Activated CD8-positive, alpha-beta T cell treated with anti-CD3 and anti-CD28 coated beads for 36 hours (primary cell): ENCODE measurements at regions not wholly inside any gene's neighbourhood (a gene's known extent, or its start where the extent isn't known, plus 50 kb on each side); places are given as distances from the start of the nearest gene placed in this dataset.
"Not testable (repeated sequence)": the region's sequence is repeated elsewhere in the genome, so short reads cannot be mapped to it uniquely, and the experiment has no call there.

Experiments used
- ATAC-seq: fragments of 200-7000 bp; cut with Tn5 transposase; one replicate; pipeline ENCODE4 v1.10.0; 2021; ENCODE audit warnings: mild to moderate bottlenecking, moderate library complexity
- CTCF ChIA-PET: fragments of 350-600 bp; sonication (Branson Sonifier 250); formaldehyde crosslinking; loops from one replicate; lab custom pipeline; 2021; ENCODE audit warnings: antibody characterized with exemption; lab: Charles Lee
- POLR2A ChIA-PET: fragments of 350-600 bp; sonication (Branson Sonifier 250); formaldehyde crosslinking; loops from one replicate; lab custom pipeline; 2021; ENCODE audit warnings: antibody characterized with exemption; lab: Charles Lee
- DNase-seq: peaks from one replicate; pipeline ENCODE4 v3.0.0-alpha.2; 2020
- H3K27ac Mint-ChIP-seq: one replicate; pipeline ENCODE4 v1.8.0; 2021; ENCODE audit warnings: mild to moderate bottlenecking, mixed read lengths
- H3K27me3 Mint-ChIP-seq: one replicate; pipeline ENCODE4 v1.8.0; 2021; ENCODE audit warnings: mixed read lengths
- H3K36me3 Mint-ChIP-seq: one replicate; pipeline ENCODE4 v1.8.0; 2021; ENCODE audit warnings: low read depth, mixed read lengths
- H3K4me1 Mint-ChIP-seq: one replicate; pipeline ENCODE4 v1.8.0; 2021; ENCODE audit warnings: low read depth, mixed read lengths
- H3K4me3 Mint-ChIP-seq: one replicate; pipeline ENCODE4 v1.8.0; 2021; ENCODE audit warnings: mild to moderate bottlenecking, moderate library complexity, mixed read lengths
- H3K9me3 Mint-ChIP-seq: one replicate; pipeline ENCODE4 v1.8.0; 2021; ENCODE audit warnings: mixed read lengths
- CTCF ChIP-seq: fragments of 200-600 bp; IDR thresholded peaks from one replicate; pipeline ENCODE4 v1.8.0; 2022; ENCODE audit warnings: antibody characterized with exemption, mild to moderate bottlenecking
- intact Hi-C: fragments of 100-400 bp; cut with micrococcal nuclease; formaldehyde crosslinking; loops from one replicate; pipeline ENCODE4 v1.10.0; 2022

GRCh38 chr22:44621401-44622146 is 80.4 kb upstream of the PRR5 start:
- CTCF ChIA-PET = interaction anchor here (1.1 kb wide), 1 partner anchor 628 kb away, joined by 3 read pairs; no protein-coding TSS in a partner anchor
- H3K9me3 Mint-ChIP-seq = no peaks in the 10 kb centered on the region

GRCh38 chr22:44620841-44621257 is 81.2 kb upstream of the PRR5 start:
- ChIA-PET POLR2A (no interaction called here), CTCF (no interaction called here)
- H3K36me3 Mint-ChIP-seq = no peaks in the 10 kb centered on the region
- H3K27ac Mint-ChIP-seq = peak overlapping the region; percentile 70
- no peaks in the 10 kb centered on the region for H3K9me3 Mint-ChIP-seq
- no peak for TF ChIP-seq CTCF
- H3K27me3 Mint-ChIP-seq = no peaks in the 10 kb centered on the region
- no peak for DNase-seq
- no peak for ATAC-seq
- peaks cover 3% of the 10 kb centered on the region for H3K4me1 Mint-ChIP-seq
- intact Hi-C loops = loop anchor here (10.0 kb wide), 2 partner anchors 536 to 626 kb away; no protein-coding TSS in a partner anchor
- H3K4me3 Mint-ChIP-seq = no peak overlapping the region

More at GRCh38 chr22:44621401-44622146, 80.4 kb upstream of the PRR5 start:
- ATAC-seq (no peak), DNase-seq (no peak)
- intact Hi-C loops = loop anchor here (10.0 kb wide), 2 partner anchors 537 to 627 kb away; no protein-coding TSS in a partner anchor
- Mint-ChIP-seq H3K27ac (peak overlapping the region; percentile 18), H3K27me3 (no peaks in the 10 kb centered on the region), H3K4me1 (peaks cover 9% of the 10 kb centered on the region), H3K4me3 (no peak overlapping the region), H3K36me3 (no peaks in the 10 kb centered on the region)
- TF ChIP-seq CTCF = no peak
- POLR2A ChIA-PET = no interaction called here

- ChIA-PET POLR2A (no interaction called here), CTCF (no interaction called here)
- peak; percentile 94 for DNase-seq
- Mint-ChIP-seq H3K4me1 (peaks cover 3% of the 10 kb centered on the region), H3K4me3 (no peak overlapping the region), H3K36me3 (no peaks in the 10 kb centered on the region), H3K27ac (no peak overlapping the region), H3K27me3 (no peaks in the 10 kb centered on the region), H3K9me3 (peaks cover 4% of the 10 kb centered on the region)
- ATAC-seq = peak; percentile 82
- TF ChIP-seq CTCF = no peak
- intact Hi-C loops = loop anchor here (10.0 kb wide), 2 partner anchors 535 to 625 kb away; no protein-coding TSS in a partner anchor
Observed at GRCh38 chr22:44620129-44620840, 81.7 kb upstream of the PRR5 start.

GRCh38 chr22:44619560-44620128 is 82.4 kb upstream of the PRR5 start:
- DNase-seq, POLR2A ChIA-PET, ATAC-seq, H3K9me3 Mint-ChIP-seq, H3K36me3 Mint-ChIP-seq, H3K27me3 Mint-ChIP-seq, CTCF ChIA-PET, H3K27ac Mint-ChIP-seq, H3K4me1 Mint-ChIP-seq, H3K4me3 Mint-ChIP-seq: not testable (repeated sequence)
- intact Hi-C loops = loop anchor here (10.0 kb wide), 2 partner anchors 535 to 625 kb away; no protein-coding TSS in a partner anchor

GRCh38 chr22:44618910-44619309 is 83.1 kb upstream of the PRR5 start:
- POLR2A ChIA-PET, H3K36me3 Mint-ChIP-seq, H3K27ac Mint-ChIP-seq, H3K4me3 Mint-ChIP-seq, DNase-seq, H3K27me3 Mint-ChIP-seq, intact Hi-C loops, ATAC-seq, CTCF ChIA-PET, H3K4me1 Mint-ChIP-seq: not testable (repeated sequence)
- peaks cover 11% of the 10 kb centered on the region for H3K9me3 Mint-ChIP-seq
